GM21381 (cell line): ENCODE measurements at regions not wholly inside any gene's neighbourhood (a gene's known extent, or its start where the extent isn't known, plus 50 kb on each side); places are given as distances from the start of the nearest gene placed in this dataset.

Experiments used
- ATAC-seq: cut with Tn5 transposase; IDR thresholded peaks from one replicate; pipeline ENCODE4 v1.9.1; 2021; ENCODE audit warnings: mild to moderate bottlenecking, moderate library complexity; ENCODE audit not compliant: unreplicated experiment

DNA sequence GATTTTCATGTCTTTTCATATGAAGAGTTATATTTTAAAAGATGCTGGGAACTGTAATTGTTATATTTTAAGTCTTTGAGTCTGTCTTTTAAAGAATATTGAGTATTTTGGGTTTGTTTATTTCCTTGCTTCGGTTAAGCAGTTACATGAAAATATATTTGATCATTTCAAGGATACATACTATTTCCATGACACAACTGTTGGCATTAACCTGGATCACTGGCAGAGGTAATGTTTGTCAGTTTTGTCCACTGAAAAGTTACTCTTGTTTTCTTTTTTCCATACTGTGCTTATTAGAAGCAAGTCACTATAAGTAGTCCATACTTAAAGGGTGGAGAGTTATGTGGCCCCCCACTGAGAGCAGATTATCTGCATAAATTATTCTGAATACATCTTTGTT is 1142.0 kb upstream of the TMEFF2 start:
- no peak for ATAC-seq

DNA sequence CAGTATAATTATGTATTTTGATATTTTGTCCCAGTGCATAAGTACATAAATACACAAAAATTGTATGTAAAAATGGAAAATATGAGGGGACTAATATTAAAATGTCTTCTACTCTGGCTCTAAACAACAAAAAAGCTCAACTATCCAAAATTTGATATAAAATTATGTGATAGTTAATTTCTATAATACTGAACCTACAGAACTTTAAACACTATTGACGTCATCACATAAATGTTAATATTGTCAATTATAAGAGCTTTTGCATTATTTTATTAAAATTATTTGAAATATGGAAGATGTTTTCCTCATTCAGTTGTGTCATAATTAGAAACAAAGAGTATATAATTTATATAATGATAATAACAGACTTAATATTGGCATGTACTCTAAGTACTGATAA is 1139.7 kb upstream of the TMEFF2 start:
- no peak for ATAC-seq

DNA sequence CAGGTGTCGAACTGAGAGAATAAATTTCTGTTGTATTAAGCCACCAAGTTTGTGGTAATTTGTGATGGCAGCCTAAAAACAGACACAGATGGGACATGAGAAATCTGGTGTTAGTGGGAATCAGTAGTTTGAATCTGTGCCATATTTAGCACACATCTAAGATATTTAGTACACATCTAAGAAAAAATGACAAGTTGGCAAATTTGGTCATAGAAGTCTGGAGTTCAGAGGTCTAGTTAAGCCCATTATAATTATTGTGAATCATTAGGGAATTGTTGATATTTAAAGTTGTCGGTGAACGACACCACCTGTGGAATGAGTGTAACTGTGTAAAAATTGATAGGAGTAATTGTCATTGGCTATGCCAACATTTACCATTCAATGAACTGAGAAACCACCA is 1138.8 kb upstream of the TMEFF2 start:
- no peak for ATAC-seq

DNA sequence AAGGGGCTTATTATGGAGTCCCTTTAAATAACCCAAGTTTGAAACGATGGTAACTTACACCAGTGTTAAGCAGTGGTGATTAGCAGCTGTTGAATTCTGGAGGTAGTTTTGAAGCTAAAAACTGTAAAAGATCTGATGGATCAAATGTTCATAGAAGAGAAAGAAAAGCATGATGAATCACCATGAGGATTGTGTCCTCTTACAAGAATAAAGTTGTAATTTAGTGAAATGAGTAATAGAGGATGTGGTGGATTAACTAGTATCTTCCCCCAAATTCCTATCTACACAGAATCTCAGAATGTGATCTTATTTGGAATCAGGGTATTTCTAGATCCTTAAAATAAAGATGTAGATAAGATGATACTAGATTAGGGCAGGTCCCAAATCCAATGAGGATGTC is 1138.2 kb upstream of the TMEFF2 start:
- no peak for ATAC-seq

DNA sequence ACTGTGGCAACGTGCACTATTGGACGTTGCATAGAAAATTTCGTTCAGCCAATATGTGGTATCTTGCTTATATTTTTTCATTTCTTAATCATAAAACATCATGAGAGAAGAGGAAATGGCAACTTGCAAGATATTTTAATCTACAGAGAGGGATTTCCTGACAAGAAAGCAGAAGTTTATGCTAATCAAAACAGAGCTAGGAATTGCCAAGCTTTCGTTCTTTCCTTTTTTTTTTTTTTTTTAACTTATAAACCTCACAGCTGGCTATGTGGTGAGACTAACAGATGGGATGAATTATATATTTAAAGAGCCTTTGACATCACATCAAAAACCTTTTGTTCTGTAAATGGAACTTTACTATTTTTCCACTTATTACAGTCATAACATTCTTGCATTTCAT is 1136.9 kb upstream of the TMEFF2 start:
- ATAC-seq = no peak

DNA sequence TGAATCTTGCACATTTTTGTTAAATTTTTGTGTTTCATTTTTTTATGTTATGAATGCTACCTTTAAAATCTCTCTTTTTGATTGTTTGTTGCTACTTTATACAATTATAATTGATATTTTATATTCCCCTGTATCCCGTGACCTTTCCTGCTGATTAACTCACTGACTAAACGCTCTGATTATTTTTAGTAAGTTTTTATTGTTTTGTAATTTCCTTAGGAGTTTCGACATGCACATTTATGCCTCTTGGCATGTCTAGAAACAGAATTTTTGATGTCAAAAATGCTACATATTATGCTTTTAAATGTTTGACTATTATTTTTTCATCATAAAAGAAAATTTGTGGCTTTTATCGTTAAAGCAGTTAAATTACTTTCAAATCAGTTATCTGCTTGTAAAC is 1131.6 kb upstream of the TMEFF2 start:
- ATAC-seq = no peak

DNA sequence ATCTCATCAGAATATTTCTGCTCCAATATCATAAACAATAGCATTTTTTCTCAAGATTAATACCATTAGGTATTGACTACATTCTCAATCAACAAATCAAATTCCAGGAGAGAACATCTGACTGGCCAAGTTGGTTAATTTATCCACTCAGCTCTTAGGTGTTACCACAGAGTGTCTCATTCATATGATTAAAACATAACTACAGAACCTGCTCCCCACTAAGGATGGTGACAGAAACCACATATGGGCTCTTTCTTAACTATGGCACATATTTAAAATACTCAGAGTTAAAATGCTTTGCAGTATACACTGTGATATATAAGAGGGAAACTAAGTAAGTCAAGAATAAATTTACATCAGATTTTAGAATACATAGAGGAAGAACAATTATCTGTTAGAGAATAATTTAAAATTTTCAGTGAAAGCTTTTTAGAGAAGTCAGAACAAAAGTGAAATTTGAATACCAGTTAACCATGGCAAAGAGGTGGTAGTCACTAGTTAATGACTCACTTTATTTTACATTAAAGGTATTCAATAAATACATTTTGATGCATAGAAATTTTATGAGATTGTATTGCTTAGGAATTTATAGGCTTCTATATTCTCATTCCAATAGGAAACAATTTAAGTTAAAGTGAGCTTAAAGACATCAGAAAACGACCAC is 1120.8 kb upstream of the TMEFF2 start:
- no peak for ATAC-seq

DNA sequence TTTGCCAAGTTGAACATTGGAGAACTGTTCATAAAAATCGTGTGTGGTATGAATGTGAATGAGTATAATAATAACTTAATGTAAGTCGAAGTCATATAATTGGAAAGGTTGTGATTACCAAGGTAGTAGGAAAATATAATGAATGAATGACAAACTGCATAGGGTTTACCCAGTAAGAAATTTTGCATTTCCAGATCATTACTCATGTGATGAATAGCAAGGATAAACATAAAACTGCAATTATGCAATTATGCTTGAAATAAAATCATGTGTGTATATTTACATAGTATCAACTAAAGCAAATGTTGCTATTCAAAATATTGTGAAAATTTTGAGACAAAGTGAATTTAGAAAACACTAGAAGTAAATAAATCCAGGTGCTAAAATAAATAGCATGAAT is 1108.7 kb upstream of the TMEFF2 start:
- no peak for ATAC-seq

DNA sequence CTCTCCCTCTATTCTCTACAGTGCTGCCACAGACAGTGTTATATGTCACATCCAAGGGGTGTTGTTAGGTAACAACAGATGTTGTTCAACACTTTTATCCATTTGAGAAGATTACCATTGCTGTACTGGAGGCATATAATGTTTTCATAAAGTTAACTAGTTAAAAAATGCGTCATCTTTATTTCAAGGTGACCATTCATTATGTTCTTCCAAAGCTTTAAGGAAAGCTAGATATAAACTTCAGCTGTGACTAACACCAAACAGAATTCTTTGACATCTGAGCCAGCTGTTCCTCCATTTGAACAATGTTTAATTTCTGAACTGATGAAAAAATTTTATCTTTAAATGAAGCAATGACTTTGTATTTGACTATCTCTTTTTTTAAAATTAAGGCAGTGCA is 1099.6 kb upstream of the TMEFF2 start:
- ATAC-seq = no peak

DNA sequence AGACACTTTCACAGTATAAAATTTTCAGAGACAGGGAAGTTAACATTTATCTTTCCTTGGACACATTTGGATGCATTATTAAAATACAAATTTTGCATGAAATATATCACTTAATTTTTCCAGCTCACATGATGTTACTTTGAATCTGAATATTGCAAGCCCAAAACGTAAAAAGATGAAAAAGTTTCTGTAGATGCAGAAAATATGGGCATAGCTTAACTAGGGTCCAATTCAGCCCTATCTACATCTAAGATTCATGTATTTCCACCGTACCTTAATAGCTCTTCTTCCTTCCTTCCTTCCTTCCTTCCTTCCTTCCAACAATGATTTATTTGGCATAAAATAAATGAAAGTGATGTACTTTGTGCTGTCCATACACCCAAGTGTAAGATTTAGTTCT is 1084.6 kb upstream of the TMEFF2 start:
- no peak for ATAC-seq

DNA sequence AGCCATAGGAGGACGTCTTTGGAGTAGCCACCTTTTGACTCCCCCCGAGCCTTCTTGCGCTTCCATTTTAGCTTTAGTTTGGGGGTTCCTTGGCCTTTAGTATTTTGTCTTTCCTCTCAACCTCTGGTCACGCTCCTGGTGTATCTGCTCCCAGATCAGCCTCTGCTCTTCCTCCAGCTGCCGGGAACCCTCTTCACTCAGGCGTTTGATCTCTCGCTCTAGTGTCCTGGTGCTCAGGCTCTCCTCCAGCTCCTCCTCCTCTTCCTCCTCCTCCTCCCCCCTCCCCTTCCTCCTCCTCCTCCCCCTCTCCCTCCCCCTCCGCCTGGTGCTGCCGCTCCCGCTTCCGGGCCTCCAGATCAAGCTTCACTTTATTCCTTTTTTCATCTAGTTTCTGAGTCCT is 1082.3 kb upstream of the TMEFF2 start:
- ATAC-seq = no peak

DNA sequence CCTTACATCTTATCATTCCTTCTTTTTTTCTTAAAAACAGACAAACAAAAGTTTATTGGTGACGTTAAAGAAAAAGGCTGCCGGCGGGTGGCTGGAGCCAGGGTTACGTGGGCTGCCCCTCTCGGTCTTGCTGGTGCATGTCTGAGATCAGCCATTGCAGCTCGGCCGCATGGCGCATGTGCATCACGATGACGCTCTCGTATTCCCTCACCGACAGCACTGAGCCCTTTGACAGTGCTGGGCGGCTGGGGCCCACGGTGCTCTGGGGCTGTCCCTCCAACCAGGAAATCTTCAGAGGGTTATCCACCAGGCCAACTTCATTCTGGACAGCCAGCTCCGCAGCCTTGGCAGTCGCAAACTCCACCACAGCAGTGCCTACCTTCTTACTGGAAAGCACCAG is 1081.8 kb upstream of the TMEFF2 start:
- no peak for ATAC-seq

DNA sequence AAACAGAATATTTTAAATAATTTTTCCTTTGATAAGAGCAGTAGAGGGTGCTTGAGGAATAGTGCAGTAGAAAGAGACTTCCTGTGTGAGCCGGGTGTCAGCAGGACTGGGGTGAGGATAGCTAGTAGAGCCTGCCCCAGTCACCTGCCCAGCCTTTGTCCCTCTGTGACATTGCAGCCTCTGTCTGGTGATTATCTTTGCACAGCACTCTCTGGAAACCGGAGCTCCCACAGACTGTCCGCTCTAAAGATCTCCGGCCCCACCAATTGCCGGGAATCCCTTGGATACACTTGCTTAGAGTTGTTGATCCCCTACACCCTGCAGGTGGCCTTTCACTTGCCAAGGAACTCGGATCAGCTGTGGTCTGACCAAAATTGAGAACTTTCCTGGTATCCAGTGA is 1081.3 kb upstream of the TMEFF2 start:
- ATAC-seq = no peak

DNA sequence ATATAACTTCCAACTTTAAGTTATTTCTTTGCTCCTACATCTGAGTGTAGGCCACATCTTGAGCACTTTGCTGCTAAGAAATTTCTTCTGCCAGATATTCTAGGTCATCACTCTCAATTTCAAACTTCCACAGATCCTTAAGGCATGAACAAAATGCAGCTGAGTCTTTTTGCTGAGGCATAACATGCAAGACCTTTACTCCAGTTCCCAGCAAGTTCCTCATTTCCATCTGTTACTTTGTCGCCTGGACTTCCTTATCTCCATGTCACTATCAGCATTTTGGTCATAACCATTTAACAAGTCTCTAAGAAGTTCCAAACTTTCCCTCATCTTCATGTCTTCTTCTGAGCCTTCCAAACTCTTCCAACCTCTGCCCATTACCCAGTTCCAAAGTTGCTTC is 1077.3 kb upstream of the TMEFF2 start:
- no peak for ATAC-seq

DNA sequence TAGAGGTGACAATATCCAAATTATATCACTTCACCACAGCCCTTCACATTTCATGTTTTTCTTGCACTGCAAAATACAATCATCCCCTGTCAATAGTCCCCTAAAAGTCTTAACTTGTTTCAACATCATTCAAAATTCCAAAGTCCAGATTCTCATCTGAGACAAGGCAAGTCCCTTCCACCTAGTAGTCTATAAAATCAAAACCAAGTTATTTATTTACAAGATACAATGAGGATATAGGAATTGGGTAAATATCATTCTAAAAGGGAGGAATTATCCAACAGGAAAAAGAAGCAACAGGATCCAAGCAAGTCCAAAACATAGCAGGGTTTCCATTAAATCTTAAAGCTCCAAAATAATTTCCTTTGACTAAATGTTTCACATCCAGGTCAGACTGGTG is 1076.1 kb upstream of the TMEFF2 start:
- ATAC-seq = no peak

DNA sequence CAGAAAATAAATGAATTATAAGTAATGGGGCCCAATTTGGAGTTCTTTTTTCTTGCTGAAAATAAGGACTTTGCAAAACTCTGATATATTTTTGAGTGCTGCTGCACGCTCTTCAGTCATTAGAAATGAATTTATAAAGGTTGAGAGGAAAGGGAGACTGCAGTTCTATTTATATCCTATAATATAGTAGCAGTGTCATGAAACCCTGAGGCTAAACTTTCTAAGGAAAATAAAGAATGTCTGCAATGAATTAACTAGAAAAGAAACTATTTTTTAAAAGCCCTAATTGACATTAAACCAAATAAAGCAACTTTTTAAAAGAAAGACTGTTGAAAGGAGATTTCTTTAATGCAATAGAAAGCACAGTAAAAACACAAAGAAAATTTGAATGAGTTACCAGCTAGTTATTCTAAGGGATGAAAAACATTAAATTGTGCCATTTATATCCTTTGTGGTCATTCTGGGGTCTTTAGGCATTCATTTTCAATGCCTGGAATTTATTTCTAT is 1072.8 kb upstream of the TMEFF2 start:
- ATAC-seq = no peak

DNA sequence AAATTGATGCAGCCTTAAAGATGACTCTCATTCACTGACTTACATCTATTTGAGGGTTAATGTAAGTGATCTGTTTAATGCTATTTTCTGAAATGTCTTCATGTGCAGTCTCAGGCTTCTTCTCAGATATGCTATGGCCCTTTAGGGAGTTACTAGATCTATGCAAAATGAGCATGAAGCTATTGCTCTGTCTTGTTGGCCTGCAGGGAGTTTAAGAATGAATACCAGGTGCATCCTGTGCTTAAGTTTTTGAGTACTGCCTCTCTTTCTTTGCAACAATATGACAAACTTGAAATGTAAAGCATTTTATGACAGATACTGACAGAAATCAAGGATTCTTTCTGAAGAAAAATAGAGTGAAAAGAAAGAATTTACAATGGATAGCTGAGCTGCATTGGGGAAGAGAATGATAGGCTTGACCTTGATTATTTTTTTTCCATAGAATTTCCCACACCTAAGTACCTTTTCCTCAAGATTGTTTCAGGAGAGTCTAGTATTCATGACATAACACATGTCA is 1058.3 kb upstream of the TMEFF2 start:
- no peak for ATAC-seq

DNA sequence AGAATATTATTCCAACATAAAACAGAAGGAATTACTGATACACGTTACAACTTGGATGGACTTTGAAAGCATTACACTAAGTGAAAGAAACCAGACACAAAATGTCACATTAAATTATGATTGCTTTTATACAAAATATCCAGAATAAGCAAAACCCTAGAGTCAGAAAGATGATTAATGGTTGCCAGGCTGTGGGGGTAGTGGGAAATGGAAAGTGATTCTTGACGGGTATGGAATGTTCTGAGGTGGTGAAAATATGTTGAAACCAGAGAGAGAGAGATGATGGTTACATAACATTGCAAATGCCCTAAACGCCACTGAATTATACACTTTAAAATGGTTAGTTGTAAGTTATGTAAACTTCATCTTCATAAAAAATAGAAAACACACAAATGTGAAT is 1057.2 kb upstream of the TMEFF2 start:
- no peak for ATAC-seq

DNA sequence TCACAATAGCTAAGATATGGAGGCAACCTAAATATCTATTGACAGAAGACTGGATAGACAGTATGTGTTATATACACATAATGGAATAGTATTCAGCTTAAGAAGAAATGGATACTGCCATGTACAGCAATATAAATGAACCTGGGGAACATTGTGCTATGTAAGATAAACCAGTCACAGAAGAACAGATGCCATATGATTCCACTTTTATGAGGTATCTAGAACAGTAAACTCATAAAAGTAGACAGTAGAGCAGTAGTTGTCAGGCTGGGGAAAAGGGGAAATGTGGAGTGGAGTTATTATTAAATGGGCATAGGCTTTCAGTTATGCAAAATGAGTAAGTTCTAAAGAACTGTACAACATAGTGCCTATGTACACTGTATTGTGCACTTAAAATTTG is 1055.7 kb upstream of the TMEFF2 start:
- ATAC-seq = no peak

DNA sequence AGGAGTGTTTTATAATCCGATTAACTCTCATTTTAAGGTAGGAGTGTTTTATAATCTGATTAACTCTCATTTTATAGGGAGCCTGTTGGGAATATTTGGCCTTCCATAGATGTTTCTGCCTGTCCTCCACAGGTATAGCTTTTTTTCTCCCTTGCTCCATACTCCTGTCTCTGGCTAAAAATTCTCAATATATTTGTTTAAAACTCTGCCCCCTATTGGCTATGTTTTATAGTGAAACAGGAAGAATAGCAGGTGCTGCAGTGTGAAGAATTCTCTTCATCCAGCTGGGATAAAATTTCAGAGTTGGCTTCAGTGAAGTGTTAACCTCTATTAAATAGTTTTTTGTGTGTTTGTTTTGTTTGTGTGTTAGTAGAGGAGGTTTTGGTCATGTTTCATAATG is 1046.0 kb upstream of the TMEFF2 start:
- no peak for ATAC-seq

DNA sequence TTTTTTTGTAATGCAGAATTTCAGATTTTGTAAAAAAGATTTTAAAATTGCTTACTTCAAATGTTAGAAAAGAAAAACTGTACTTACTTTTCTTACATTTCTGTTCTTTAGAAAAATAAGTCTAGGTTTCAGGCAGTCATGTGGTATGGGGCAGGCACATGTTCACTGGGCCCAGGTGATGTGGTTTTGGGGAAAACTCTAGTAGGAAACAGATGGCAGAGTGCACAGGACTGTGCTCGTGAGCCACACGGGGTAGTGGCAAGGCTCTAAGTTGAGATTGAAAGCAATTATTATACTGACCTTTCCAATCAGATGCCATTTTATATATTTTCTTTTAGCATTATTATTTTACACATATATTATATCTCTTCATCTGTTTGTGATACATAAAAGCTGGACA is 1036.9 kb upstream of the TMEFF2 start:
- no peak for ATAC-seq

DNA sequence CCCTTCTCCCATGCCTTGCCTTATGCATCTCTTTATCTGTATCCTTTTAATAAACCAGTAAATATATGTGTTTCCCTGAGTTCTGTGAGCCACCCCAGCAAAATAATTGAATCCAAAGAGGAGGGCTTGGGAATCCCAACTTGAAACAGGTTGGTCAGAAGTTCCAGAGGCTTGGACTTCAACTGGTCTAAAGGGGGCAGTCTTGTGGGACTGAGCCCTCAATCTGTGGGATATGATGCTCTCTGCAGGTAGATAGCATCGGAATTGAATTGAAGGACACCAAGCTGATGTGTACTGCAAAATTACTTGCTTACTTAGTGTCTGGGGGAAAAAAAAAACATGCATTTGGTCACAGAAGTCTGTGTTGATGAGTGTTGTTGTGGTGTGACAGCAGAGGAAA is 1033.5 kb upstream of the TMEFF2 start:
- ATAC-seq = no peak

DNA sequence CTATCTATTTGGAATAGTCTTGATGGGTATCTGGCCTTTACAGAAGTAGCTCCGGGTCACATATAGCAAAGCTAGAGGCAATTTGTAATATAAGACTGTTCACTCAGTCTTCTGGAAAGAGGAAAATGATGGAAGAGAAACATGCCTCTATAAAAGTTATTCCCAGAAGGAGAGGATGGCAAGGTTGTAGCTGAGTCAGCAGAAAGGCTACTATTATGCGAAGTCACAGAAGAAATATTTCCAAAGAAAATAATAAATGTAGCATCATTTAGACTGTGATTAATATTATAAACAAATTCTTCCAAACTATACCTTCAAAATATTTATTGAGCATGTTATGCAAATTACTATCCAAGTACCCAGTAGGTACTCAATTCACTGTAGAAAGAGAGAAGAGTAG is 1027.7 kb upstream of the TMEFF2 start:
- ATAC-seq = no peak
